ENCODE measurements at regions not wholly inside any gene's neighbourhood (a gene's known extent, or its start where the extent isn't known, plus 50 kb on each side); places are given as distances from the start of the nearest gene placed in this dataset.

- DNase-seq, result no peak
Measured at GRCh38 chr1:222912730-222913129, 97.9 kb downstream of the DISP1 start.

DNA sequence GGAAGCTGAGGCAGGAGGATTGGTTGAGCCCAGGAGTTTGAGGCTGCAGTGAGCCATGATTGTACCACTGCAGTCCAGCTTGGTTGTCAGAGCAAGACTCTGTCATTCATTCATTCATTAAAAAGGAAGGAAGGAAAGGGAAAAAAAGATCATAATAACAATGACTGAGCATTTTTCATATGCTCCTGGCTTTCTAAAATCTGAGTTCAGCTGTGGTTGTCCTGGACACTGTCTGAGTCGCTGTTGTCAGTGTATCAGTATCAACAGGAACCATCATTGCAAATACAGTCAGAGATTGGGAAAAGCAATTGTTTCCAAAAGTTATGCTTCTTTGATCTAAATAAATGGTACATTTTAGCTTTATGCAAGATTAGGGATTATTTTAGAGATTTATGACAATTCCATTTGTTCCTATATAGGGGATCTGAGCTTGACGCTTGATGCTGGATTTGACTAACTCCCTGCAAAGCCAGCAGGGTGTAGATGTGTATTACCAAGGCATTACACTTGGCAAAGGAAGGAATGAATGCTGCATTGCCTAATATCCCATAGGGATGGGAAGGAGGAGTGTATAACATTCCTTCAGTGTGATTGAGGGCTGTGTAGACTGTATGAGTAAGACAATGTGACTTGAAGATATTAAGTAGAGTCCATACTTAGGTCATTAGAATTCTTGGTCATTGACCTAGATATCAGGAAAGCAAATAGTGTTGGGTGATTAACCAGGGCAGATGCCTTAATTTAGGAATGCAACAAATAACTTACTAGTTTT lies 100.2 kb downstream of the DISP1 start:
- no peak for DNase-seq

DNA sequence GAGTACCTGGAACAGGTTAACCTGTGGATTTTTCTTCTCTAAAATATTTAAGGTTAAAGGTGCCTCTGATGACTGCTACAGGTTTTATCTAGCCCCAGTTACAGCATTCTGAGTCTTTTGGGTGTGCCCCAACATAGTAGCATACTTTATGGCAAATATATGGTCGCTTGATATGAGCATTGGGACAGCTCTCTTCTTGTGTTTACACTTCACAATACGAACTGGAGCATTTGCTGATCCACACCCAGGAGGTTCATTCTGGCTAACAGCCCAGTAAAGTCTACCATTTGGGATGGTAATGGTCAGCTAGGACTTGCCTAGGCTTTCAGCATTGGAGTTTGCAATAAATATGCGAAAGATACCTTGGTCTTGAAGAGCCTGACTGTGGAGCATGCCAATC lies 101.3 kb downstream of the DISP1 start:
- no peak for DNase-seq

DNA sequence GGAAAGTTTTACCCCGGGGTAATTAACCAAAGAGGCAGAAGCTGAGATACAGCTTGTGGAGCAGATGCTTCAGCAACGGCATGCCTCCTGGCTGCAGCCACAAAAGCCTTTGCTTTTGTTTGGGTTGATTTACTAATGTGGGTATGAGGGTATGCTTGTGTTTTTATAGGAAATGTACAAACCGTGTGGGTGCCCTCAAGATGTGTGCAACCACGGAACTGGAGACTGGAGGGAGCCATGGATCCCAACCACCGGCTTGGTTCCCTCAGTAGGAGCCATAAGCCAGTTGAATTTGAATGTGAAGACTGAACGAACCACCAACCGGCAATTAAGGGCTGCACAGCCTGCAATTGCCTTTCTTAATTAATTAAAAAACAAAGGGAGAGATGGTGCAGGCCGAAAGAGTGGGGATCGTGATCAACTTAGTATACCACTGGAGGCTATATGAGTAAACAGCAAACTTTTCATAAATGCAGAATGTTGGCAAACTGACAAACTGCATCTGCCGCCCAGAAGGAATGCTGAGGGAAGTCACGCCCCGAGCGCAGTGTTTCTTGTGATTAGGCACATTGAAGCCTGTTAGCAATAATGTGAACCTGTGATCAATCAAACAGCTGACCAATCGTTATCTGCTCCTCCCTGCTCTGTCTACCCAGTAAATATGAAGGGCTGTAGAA lies 104.1 kb downstream of the DISP1 start:
- DNase-seq, result no peak

GRCh38 chr1:222919478-222919865 lies 104.6 kb downstream of the DISP1 start:
- DNase-seq, result no peak

DNA sequence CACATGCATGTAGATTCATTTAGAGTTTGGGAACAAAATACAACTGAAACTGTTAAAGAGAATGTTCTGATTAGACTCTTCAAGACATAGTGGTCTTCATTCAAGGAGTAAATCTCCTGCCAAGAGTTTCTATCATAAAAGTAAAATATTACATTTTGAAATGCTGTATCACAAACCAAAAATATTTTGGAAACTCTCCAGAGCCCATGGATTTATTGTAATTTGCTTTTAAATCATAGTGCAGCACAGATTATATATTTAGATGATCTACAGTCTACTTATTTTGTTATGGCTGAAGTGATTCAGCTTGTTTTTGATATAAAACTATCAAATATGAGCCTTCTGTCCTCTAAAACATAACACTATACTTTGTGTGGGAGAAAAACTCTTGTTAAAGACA lies 105.3 kb downstream of the DISP1 start:
- DNase-seq, result no peak

DNA sequence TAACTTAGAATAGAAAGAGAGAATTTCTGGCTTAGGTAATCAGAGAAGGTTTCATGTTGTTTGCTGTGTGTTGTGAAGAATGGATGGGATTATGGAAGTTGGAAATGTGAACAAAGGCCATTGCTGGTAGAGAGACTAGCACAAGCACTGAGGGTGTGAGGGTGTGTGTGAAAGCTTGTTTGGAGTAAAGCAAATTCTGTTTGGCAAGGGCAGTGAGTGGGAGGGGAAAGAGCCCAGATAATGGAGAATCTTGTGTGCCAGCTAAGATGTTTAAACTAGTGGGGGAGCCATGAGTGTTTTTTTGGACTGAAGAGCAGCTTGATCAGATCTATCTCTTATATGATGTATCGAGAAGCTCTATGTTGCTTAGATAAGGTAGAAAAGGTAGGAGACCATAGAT lies 107.1 kb downstream of the DISP1 start:
- no peak for DNase-seq

DNA sequence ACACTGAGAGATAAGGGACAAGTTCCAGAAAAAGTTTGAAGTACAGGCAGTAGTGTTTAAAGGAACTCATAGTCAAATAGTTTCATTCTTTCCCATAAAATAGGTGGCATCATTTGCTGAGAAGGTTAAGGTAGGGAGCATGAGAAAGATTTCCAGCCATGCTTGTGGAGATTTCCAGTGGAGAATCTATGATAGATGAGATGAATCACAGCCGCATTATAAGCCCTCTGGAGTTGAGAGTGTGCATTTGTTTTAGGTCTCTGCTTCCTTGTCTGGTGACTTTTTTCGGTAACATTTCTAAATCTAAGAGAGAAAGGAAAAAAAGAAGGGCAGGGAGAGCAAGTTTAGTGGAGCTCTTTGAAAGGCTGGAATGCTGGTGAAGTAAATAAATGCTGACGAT lies 108.7 kb downstream of the DISP1 start:
- no peak for DNase-seq

DNA sequence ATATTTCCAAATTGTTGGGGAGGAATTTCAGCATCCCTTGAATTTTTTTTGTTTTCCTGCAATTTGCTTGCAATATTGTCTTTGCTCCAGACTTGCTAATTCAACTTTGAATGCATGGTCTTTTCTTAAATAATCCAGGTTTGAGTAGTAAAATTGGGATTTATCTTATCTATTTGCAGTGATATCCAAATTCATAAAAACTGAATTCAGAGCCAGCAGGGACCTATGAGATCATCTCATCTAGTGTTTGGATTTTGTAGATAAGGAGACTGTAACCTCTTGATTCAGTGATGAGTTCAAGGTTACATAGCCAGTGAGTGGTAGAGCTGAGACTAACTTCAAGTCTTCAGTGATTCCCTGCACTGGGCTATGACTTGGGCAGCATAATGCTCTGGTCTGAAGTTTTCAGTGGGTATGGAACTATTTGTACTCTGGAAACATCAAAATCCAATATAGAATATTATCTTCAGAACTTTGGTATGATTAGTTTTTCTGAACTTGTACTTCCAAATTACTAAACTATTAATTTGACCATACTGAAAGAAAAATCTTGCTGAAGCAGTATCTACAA lies 109.4 kb downstream of the DISP1 start:
- DNase-seq, result no peak

- no peak for DNase-seq
Measured at GRCh38 chr1:222926566-222926965, 111.7 kb downstream of the DISP1 start.

GRCh38 chr1:222927031-222927430 lies 112.2 kb downstream of the DISP1 start:
- DNase-seq, result no peak

- DNase-seq, result no peak
Measured at GRCh38 chr1:222928212-222928611, 113.4 kb downstream of the DISP1 start.

DNA sequence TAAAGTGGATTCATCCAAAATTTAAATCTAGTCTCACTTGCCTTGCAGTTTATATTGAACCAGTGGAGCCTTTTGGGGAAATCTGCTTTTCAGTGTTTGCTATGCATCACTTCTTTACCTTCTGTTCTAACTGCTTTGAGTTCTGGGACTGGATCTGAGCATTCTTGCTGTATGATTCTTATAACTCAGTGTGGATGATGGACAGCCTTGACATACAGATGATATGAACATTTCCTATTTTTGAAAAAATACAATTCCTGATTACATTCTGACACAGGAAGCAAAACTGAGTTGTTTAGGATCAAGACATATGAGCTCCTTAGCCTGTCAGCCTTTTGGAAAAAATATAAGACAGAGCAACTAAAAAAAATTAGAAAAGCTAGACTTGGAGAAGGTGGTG lies 115.2 kb downstream of the DISP1 start:
- no peak for DNase-seq

DNA sequence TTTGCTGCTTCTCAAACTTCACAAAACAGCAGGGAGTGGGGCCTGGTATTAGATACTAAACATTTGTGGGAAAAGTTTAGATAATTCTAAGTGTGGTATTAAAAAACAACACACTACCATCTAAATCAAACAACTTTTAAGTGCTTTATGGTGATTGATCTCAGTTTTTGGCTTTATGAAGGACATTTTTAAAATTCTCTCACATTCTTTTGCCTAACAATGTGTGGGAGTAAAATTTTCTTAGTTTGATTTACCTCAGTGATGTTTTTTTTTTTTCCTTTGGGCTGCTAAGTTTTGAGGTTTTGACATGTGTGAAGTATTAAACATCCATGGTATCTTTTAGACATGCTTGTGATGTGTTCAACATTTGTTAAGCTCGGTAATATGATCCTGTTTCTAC lies 116.2 kb downstream of the DISP1 start:
- DNase-seq, result no peak

- DNase-seq, result no peak
Measured at GRCh38 chr1:222933273-222933672, 118.4 kb downstream of the DISP1 start.

GRCh38 chr1:222935239-222935900 lies 120.5 kb downstream of the DISP1 start:
- DNase-seq, result no peak

DNA sequence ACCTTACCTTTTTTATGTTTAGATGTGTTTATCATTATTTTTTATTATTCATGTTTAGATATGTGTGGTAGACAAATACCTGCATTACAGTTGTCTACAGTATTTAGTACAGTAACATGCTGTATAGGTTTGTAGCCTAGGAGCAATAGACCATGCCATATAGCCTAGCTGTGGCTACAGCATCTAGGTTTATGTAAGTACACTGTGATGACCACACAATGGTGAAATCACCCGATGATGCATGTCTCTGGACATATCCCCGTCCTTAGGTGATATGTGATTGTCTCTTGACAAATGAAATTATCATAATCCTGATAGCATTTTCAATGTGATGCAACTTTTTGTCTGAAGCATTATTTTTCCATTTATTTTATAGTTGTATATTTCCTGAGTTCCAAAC lies 121.2 kb downstream of the DISP1 start:
- DNase-seq, result no peak

- no peak for DNase-seq
Measured at GRCh38 chr1:222938986-222939385, 124.1 kb downstream of the DISP1 start.

DNA sequence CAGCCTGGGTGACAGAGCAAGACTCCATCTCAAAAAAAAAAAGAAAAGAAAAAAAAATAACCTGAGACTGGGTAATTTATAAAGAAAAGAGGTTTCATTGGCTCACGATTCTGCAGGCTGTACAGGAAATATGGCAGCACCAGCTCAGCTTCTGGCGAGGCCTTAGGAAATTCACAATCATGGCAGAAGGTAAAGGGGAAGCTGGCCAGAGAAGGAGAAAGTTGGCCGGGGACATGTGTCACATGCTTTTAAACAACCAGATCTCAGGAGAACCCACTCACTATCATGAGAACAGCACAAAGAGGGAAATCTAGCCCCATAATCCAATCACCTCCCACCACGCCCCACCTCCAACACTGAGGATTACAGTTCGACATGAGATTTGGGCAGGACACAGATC lies 125.3 kb downstream of the DISP1 start:
- no peak for DNase-seq

GRCh38 chr1:222940906-222941305 lies 126.1 kb downstream of the DISP1 start:
- DNase-seq, result no peak

- DNase-seq, result no peak
Measured at GRCh38 chr1:222941425-222941824, 126.6 kb downstream of the DISP1 start.

GRCh38 chr1:222946436-222946835 lies 131.6 kb downstream of the DISP1 start:
- no peak for DNase-seq

- no peak for DNase-seq
Measured at GRCh38 chr1:222948079-222948478, 133.2 kb downstream of the DISP1 start.

DNA sequence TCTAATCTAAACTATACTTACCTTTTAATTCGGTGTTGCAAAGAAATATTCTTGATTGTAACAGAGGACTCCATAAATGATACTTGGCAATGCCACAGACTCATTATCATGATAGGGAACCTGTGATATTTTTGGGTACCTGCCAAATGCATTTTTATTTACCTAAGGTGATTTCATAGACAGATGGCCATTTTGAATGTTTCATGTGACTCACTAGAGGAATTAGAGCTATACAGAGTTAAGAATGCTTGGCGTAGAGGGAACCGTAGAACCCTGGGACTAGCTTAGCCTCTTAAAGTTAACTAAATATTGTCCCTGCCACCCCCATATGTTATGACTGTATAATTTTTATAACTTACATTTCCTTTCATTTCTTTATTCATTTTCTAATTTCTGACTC lies 136.1 kb downstream of the DISP1 start:
- no peak for DNase-seq
